PC-3 (cell line): ENCODE measurements at regions not wholly inside any gene's neighbourhood (a gene's known extent, or its start where the extent isn't known, plus 50 kb on each side); places are given as distances from the start of the nearest gene placed in this dataset.

Source experiments
- EZH2 ChIP-seq: fragments of 300-600 bp; sonication (generic); IDR thresholded peaks from one replicate; pipeline ENCODE4 v1.6.1; 2017; ENCODE audit warnings: antibody characterized with exemption, mild to moderate bottlenecking, low read length; ENCODE audit not compliant: unreplicated experiment
- TF ChIP-seq, protein P1 (sequence below): fragments of 300-600 bp; sonication (generic); conservative IDR thresholded peaks from 2 replicates; pipeline ENCODE4 v1.5.1; 2017; ENCODE audit warnings: antibody characterized with exemption, low read depth, mild to moderate bottlenecking, low read length

DNA sequence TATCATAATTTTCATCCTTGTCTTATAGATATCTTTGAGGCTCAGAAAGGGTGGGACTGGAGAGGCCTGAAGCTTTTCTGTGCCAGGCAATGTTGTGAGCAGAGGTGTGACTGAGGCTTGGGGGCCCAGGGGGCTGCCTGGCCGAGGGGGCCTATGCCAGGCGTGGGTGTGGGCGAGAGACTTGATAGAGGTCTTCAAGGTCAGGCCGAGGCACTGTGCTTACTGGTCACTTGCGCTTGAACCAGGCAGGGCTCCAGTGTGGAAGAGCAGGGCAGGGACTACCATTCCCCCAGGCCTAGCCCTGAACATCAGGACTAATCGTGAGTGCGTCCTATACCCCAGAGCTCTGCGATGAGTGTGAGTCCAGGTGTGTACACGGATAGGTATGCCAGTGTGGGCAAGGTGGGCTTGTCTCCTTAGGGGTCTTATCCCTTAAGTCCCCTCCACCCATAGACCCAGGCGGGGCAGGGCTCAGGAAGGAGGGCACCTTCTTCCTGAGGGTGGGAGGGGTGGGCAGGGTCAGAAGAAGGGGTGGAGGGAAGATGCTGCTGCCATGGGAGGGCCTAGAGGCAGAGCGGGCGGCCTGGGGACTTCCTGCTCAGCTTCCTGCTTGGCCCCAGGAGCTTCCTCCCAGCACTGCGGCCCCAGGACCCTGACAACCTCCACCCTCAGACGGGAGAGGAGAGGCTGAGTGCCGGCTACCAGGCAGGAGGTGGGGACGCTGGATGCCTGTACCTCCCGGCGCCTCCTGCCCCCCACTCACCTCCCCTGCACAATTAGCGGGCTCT is 84.7 kb downstream of the LINGO1 start:
- TF ChIP-seq, protein P1, sequence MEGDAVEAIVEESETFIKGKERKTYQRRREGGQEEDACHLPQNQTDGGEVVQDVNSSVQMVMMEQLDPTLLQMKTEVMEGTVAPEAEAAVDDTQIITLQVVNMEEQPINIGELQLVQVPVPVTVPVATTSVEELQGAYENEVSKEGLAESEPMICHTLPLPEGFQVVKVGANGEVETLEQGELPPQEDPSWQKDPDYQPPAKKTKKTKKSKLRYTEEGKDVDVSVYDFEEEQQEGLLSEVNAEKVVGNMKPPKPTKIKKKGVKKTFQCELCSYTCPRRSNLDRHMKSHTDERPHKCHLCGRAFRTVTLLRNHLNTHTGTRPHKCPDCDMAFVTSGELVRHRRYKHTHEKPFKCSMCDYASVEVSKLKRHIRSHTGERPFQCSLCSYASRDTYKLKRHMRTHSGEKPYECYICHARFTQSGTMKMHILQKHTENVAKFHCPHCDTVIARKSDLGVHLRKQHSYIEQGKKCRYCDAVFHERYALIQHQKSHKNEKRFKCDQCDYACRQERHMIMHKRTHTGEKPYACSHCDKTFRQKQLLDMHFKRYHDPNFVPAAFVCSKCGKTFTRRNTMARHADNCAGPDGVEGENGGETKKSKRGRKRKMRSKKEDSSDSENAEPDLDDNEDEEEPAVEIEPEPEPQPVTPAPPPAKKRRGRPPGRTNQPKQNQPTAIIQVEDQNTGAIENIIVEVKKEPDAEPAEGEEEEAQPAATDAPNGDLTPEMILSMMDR, result no peak
- no peak for TF ChIP-seq EZH2
